SU-DHL-6 (cell line): ENCODE measurements at regions not wholly inside any gene's neighbourhood (a gene's known extent, or its start where the extent isn't known, plus 50 kb on each side); places are given as distances from the start of the nearest gene placed in this dataset.

ENCODE experiments used
- EZH2phosphoT487 ChIP-seq: fragments of 200-600 bp; sonication (generic), shearing (Covaris generic); conservative IDR thresholded peaks from 2 replicates; pipeline ENCODE4 v1.6.1; 2018; ENCODE audit warnings: mild to moderate bottlenecking, antibody characterized with exemption, low read length, moderate library complexity, mixed read lengths
- TF ChIP-seq, protein P1 (sequence below): fragments of 200-600 bp; sonication (generic); IDR thresholded peaks from one replicate; pipeline ENCODE4 v1.5.1; 2017; ENCODE audit warnings: antibody characterized with exemption, mild to moderate bottlenecking, low read length, moderate library complexity; ENCODE audit not compliant: insufficient read depth, poor library complexity, severe bottlenecking

DNA sequence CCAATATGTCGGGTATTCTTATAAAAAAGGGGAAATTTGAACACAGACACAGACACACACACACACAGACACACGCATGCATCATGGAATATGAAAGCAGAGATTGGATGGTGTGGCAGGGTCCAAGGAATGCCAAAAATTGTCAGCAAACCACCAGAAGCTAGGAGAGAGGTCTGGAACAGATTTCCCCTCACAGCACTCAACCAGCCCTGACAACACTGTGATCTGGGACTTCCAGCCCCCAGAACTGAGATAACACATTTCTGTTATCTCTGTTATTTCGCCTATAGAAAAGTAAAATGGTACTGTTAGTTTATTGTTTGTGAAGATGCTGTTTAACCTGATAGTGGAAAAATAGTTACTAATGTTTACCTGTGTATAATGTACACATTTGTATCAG is 145.4 kb upstream of the ZBED5 start:
- TF ChIP-seq, protein P1, sequence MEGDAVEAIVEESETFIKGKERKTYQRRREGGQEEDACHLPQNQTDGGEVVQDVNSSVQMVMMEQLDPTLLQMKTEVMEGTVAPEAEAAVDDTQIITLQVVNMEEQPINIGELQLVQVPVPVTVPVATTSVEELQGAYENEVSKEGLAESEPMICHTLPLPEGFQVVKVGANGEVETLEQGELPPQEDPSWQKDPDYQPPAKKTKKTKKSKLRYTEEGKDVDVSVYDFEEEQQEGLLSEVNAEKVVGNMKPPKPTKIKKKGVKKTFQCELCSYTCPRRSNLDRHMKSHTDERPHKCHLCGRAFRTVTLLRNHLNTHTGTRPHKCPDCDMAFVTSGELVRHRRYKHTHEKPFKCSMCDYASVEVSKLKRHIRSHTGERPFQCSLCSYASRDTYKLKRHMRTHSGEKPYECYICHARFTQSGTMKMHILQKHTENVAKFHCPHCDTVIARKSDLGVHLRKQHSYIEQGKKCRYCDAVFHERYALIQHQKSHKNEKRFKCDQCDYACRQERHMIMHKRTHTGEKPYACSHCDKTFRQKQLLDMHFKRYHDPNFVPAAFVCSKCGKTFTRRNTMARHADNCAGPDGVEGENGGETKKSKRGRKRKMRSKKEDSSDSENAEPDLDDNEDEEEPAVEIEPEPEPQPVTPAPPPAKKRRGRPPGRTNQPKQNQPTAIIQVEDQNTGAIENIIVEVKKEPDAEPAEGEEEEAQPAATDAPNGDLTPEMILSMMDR, result no peak
- TF ChIP-seq EZH2phosphoT487, result no peak
